GM06990 (cell line): ENCODE measurements at regions not wholly inside any gene's neighbourhood (a gene's known extent, or its start where the extent isn't known, plus 50 kb on each side); places are given as distances from the start of the nearest gene placed in this dataset.

Experiments used
- DNase-seq: peaks from one replicate; pipeline ENCODE4 v3.0.0-alpha.2; 2011; ENCODE audit not compliant: insufficient read length; ENCODE audit errors: extremely low read depth
- H3K27me3 ChIP-seq: replicated peaks from 2 replicates; pipeline ENCODE4 v1.6.0; 2011; ENCODE audit warnings: low read length; ENCODE audit not compliant: control insufficient read depth, insufficient read depth
- H3K36me3 ChIP-seq: 2 replicates; pipeline ENCODE4 v1.5.1; 2011; ENCODE audit warnings: low read length; ENCODE audit not compliant: control insufficient read depth, insufficient read depth
- H3K4me3 ChIP-seq: replicated peaks from 2 replicates; pipeline ENCODE4 v1.5.1; 2011; ENCODE audit warnings: low read depth, mild to moderate bottlenecking, control low read depth, low read length
- CTCF ChIP-seq: IDR thresholded peaks from 2 replicates; pipeline ENCODE4 v1.5.1; 2011; ENCODE audit warnings: low read length, control low read depth, mild to moderate bottlenecking, inconsistent platforms; ENCODE audit not compliant: insufficient read depth, poor library complexity, severe bottlenecking

- no peak for TF ChIP-seq CTCF
- Histone ChIP-seq H3K36me3 (no peaks in the 10 kb centered on the region), H3K27me3 (no peaks in the 10 kb centered on the region), H3K4me3 (no peak overlapping the region)
- DNase-seq = no peak
These were observed 307.0 kb upstream of the THBS1 start for GRCh38 chr15:39273717-39274411.

GRCh38 chr15:39275066-39275465 lies 305.8 kb upstream of the THBS1 start:
- H3K4me3 ChIP-seq = no peak overlapping the region
- H3K36me3 ChIP-seq = no peaks in the 10 kb centered on the region
- peak; percentile 33 for DNase-seq
- no peaks in the 10 kb centered on the region for H3K27me3 ChIP-seq
- TF ChIP-seq CTCF = no peak

GRCh38 chr15:39279311-39279710 lies 301.6 kb upstream of the THBS1 start:
- H3K27me3 ChIP-seq = no peaks in the 10 kb centered on the region
- H3K36me3 ChIP-seq = no peaks in the 10 kb centered on the region
- no peak overlapping the region for H3K4me3 ChIP-seq
- no peak for DNase-seq
- TF ChIP-seq CTCF = no peak

GRCh38 chr15:39281094-39281493 lies 299.8 kb upstream of the THBS1 start:
- Histone ChIP-seq H3K4me3 (no peak overlapping the region), H3K36me3 (no peaks in the 10 kb centered on the region), H3K27me3 (no peaks in the 10 kb centered on the region)
- no peak for TF ChIP-seq CTCF
- DNase-seq = no peak

- TF ChIP-seq CTCF = no peak
- no peak for DNase-seq
- H3K27me3 ChIP-seq = no peaks in the 10 kb centered on the region
- no peaks in the 10 kb centered on the region for H3K36me3 ChIP-seq
- no peak overlapping the region for H3K4me3 ChIP-seq
These were observed 298.1 kb upstream of the THBS1 start for GRCh38 chr15:39282663-39283208.
